ENCODE measurements at regions not wholly inside any gene's neighbourhood (a gene's known extent, or its start where the extent isn't known, plus 50 kb on each side); places are given as distances from the start of the nearest gene placed in this dataset.

GRCh38 chr6:9200712-9201111, 765.4 kb upstream of the SLC35B3 start:
- ATAC-seq (no peak), DNase-seq (ENCODE audit: low spot score in 2 of 2) (no peak)
- no peak overlapping the region for H3K27ac Mint-ChIP-seq
- peaks cover 2 to 8% of the 10 kb centered on the region in 2 donors for H3K9me3 Mint-ChIP-seq
- H3K36me3 Mint-ChIP-seq = no peaks in the 10 kb centered on the region

DNA sequence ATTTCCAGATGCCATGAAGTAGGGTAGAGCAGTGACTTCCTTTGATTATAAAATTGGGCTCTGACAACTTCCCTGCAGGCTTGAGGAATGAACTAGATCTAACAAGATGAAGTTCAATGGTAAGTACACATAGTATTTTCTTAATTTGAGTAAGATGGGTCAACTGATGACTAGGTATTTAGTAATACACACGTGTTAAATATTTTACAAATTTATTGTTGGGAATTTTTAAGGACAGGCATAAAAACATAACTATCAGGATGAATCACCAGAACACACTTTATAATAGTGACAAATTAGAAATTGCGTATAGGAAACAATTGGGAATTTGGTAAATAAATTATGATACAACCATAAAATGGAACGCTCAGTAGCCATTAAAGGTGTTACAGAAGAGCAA, 762.4 kb upstream of the SLC35B3 start:
- DNase-seq (ENCODE audit: low spot score in 2 of 2) (no peak), ATAC-seq (no peak)
- Mint-ChIP-seq H3K9me3 (no peaks in the 10 kb centered on the region), H3K27ac (no peak overlapping the region), H3K36me3 (no peaks in the 10 kb centered on the region)

- DNase-seq (ENCODE audit: low spot score in 2 of 2) = no peak
- Mint-ChIP-seq H3K36me3 (no peaks in the 10 kb centered on the region), H3K9me3 (no peaks in the 10 kb centered on the region), H3K27ac (no peak overlapping the region)
- no peak for ATAC-seq
These were observed 760.0 kb upstream of the SLC35B3 start for GRCh38 chr6:9195322-9195721.

- no peaks in the 10 kb centered on the region for H3K36me3 Mint-ChIP-seq
- no peak overlapping the region for H3K27ac Mint-ChIP-seq
- ATAC-seq (no peak), DNase-seq (ENCODE audit: low spot score in 2 of 2) (no peak)
- no peaks in the 10 kb centered on the region for H3K9me3 Mint-ChIP-seq
These were observed 757.1 kb upstream of the SLC35B3 start for GRCh38 chr6:9192405-9192909.

DNA sequence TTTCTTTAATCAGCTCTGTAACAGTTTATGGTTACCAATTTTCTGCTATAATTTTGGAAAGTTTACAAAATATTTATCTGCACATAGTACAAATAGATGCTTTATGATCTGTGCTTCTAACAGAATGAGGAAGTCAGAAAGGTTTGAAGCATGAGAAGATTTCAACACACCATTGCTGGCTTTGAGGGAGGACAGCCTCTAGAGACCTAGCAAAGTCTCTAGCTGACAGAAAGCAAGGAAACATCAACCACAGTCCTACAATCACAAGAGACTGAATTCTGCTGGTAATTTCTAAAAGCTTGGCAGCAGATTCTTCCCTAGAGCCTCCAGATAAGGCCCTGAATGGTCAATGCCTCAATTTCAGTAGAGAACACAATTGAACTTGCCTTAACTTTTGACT, 750.8 kb upstream of the SLC35B3 start:
- DNase-seq (ENCODE audit: low spot score in 2 of 2) (no peak), ATAC-seq (no peak)
- Mint-ChIP-seq H3K9me3 (peaks cover 0 to 9% of the 10 kb centered on the region in 2 donors), H3K36me3 (no peaks in the 10 kb centered on the region), H3K27ac (no peak overlapping the region)

- DNase-seq (ENCODE audit: low spot score in 2 of 2) = no peak
- Mint-ChIP-seq H3K9me3 (peaks cover 4 to 23% of the 10 kb centered on the region in 2 donors), H3K27ac (no peak overlapping the region), H3K36me3 (peaks cover 0 to 5% of the 10 kb centered on the region in 2 donors)
- ATAC-seq = no peak
These were observed 742.7 kb upstream of the SLC35B3 start for GRCh38 chr6:9178071-9178470.

GRCh38 chr6:9173229-9173628, 737.9 kb upstream of the SLC35B3 start:
- DNase-seq (ENCODE audit: low spot score in 2 of 2) = no peak
- Mint-ChIP-seq H3K27ac (no peak overlapping the region), H3K36me3 (peaks cover 0 to 5% of the 10 kb centered on the region in 2 donors), H3K9me3 (peaks cover 4 to 21% of the 10 kb centered on the region in 2 donors)
- no peak for ATAC-seq

GRCh38 chr6:9172096-9172495, 736.8 kb upstream of the SLC35B3 start:
- DNase-seq (ENCODE audit: low spot score in 2 of 2) (no peak), ATAC-seq (no peak)
- no peak overlapping the region for H3K27ac Mint-ChIP-seq
- H3K36me3 Mint-ChIP-seq = peaks cover 0 to 5% of the 10 kb centered on the region in 2 donors
- H3K9me3 Mint-ChIP-seq = peaks cover 4 to 15% of the 10 kb centered on the region in 2 donors

- no peak overlapping the region for H3K27ac Mint-ChIP-seq
- DNase-seq (ENCODE audit: low spot score in 2 of 2) = no peak
- no peaks in the 10 kb centered on the region for H3K36me3 Mint-ChIP-seq
- H3K9me3 Mint-ChIP-seq = peaks cover under 1 to 15% of the 10 kb centered on the region in 2 donors
- no peak for ATAC-seq
These were observed 733.3 kb upstream of the SLC35B3 start for GRCh38 chr6:9168669-9169068.

DNA sequence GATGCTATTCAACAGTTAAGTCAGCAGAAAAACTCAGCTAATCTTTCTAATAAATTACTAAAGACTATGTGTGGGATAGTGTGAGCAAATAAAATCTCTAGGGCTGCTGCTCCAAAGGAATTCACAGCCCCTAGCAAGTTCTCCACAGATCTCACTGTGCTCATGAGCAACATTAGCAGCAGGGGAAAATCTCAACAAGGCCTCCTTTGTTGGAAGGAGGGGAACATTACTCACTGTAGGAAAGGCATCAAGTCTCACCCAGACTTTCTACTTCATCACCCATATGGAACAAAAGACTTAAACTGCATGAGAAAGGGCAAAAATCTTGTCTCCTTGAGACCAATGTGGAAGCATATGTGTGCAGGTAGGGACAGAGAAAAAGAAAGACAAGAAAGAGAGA, 726.4 kb upstream of the SLC35B3 start:
- DNase-seq (ENCODE audit: low spot score in 2 of 2) (no peak), ATAC-seq (no peak)
- H3K36me3 Mint-ChIP-seq = peaks cover 0 to 11% of the 10 kb centered on the region in 2 donors
- H3K27ac Mint-ChIP-seq = no peak overlapping the region
- peaks cover 17 to 32% of the 10 kb centered on the region in 2 donors for H3K9me3 Mint-ChIP-seq

DNA sequence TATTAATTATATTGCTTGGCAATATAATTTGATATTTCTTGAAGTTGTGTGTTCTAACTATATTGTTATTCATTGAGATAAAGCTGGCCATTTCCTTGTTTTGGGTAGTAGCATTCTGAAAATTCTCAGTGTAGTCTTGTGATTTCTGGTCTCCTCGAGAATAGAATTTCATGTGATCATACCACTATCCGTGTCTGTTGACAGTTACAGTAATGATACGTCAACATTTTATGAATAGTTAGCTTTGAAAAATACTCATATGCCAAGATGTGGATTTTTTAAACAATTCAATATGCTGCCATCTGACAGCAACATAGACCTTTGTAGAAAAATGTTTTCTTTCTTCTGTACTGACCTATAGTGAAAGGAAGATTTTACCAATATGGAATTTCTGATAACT, 723.7 kb upstream of the SLC35B3 start:
- ATAC-seq (no peak), DNase-seq (ENCODE audit: low spot score in 2 of 2) (no peak)
- H3K9me3 Mint-ChIP-seq = peaks cover 17 to 24% of the 10 kb centered on the region in 2 donors
- H3K27ac Mint-ChIP-seq = no peak overlapping the region
- H3K36me3 Mint-ChIP-seq = peaks cover 0 to 11% of the 10 kb centered on the region in 2 donors

- Mint-ChIP-seq H3K27ac (no peak overlapping the region), H3K36me3 (no peaks in the 10 kb centered on the region), H3K9me3 (peaks cover 4 to 7% of the 10 kb centered on the region in 2 donors)
- DNase-seq (ENCODE audit: low spot score in 2 of 2) = no peak
- ATAC-seq = no peak
These were observed 720.5 kb upstream of the SLC35B3 start for GRCh38 chr6:9155836-9156235.

- ATAC-seq (no peak), DNase-seq (ENCODE audit: low spot score in 2 of 2) (no peak)
- Mint-ChIP-seq H3K27ac (no peak overlapping the region), H3K36me3 (peaks cover 0 to 9% of the 10 kb centered on the region in 2 donors), H3K9me3 (peaks cover 6 to 15% of the 10 kb centered on the region in 2 donors)
These were observed 707.8 kb upstream of the SLC35B3 start for GRCh38 chr6:9143140-9143539.

DNA sequence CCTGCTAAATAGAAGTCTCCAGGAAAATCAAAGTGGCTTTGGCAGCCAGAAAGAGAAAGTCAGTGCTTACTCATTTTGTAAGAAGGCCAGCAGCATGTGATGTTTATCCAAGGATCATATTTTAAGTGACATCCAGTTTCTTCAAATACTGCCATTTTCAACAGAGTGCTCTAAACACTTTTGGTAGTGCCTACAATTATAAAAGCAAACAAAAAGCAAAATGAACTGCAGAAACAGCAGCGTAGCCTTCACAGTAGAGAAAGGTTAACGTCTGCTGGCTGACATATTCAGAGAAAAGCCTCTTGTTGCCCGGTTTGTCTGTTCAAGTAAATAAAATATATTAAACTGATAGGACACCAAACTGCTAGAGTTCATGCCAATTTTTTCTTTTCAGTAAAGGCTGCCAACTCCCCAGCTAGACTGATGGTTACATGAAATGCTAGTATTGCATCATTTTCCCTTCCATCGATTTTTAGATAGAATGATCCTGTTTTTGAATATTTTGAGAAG, 705.7 kb upstream of the SLC35B3 start:
- Mint-ChIP-seq H3K9me3 (peaks cover 6 to 18% of the 10 kb centered on the region in 2 donors), H3K36me3 (peaks cover 0 to 9% of the 10 kb centered on the region in 2 donors), H3K27ac (no peak overlapping the region)
- ATAC-seq = no peak
- DNase-seq (ENCODE audit: low spot score in 2 of 2) = no peak

DNA sequence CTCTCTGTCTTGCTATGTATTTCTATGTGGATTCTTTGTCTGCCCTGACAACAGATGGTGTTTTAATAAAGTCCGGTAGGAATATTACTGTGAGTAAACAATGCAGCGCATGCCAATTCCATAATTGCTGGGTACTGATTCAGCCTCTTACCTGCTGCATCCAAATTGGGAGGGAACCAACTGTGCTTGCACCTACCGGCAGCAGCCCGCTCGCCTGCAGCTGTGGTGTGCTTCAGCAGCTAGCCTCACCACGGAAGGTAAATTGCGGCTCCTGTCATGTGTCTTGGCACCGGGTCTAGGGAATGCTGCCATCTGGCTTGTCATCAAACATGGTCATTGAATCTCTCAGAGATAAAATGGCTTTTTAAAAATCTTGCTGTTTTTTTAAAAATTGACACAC, 704.8 kb upstream of the SLC35B3 start:
- no peak for ATAC-seq
- Mint-ChIP-seq H3K27ac (no peak overlapping the region), H3K9me3 (peaks cover 6 to 18% of the 10 kb centered on the region in 2 donors), H3K36me3 (peaks cover 0 to 9% of the 10 kb centered on the region in 2 donors)
- no peak for DNase-seq (ENCODE audit: low spot score in 2 of 2)

DNA sequence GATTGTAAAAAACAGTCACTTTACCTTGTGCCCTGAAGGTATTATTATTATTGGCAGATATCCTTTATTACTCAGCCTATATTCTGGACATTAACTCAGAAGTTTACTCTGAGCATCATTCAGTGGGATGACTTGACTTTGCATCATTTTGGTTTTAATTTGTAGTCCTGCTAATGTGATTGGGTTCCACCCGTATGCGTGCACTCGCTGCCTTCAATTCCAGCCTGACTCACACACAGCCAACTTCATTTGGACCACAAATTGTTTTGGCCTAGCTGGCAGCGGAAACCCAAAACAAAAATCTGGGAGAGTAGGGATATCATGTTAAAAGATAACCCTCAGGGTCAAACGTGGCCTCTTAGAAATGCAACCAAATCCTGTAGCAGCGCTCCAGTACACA, 704.4 kb upstream of the SLC35B3 start:
- DNase-seq (ENCODE audit: low spot score in 2 of 2) = no peak
- no peak overlapping the region for H3K27ac Mint-ChIP-seq
- H3K9me3 Mint-ChIP-seq = peaks cover 4 to 16% of the 10 kb centered on the region in 2 donors
- no peak for ATAC-seq
- peaks cover 0 to 7% of the 10 kb centered on the region in 2 donors for H3K36me3 Mint-ChIP-seq

DNA sequence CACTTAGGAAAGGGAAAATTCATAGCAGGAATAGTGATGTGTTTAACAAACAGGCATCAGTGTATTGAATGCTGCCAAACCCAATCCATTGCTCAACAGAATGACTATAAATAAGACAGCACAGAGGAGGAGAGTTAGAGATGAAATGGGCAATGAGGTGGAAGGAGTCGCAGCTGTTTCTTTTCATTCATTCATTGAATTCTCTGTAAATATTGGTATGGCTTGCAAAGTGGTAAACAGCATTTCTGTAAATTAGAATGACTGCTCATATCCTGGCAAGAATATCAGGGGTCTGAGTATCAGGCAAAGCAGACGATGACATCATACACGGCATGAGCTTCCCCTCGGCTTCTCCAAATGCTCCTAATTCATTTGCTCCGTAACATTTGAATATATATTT, 703.6 kb upstream of the SLC35B3 start:
- Mint-ChIP-seq H3K9me3 (peaks cover 0 to 13% of the 10 kb centered on the region in 2 donors), H3K36me3 (peaks cover 0 to 4% of the 10 kb centered on the region in 2 donors)
- ATAC-seq = no peak

GRCh38 chr6:9136141-9136822, 700.9 kb upstream of the SLC35B3 start:
- DNase-seq (ENCODE audit: low spot score in 2 of 2) (no peak), ATAC-seq (no peak)
- H3K36me3 Mint-ChIP-seq = peaks cover 0 to 4% of the 10 kb centered on the region in 2 donors
- H3K27ac Mint-ChIP-seq = no peak overlapping the region
- H3K9me3 Mint-ChIP-seq = peaks cover 0 to 9% of the 10 kb centered on the region in 2 donors

More for the DNA sequence above, 703.6 kb upstream of the SLC35B3 start:
- no peak for DNase-seq (ENCODE audit: low spot score in 2 of 2)
- H3K27ac Mint-ChIP-seq = no peak overlapping the region

All from activated naive CD4-positive, alpha-beta T cell treated with anti-CD3 and anti-CD28 coated beads, Interleukin-2, amount 50 U/mL, for 72 hours (primary cell).